GM23338 (cell line): ENCODE measurements at regions not wholly inside any gene's neighbourhood (a gene's known extent, or its start where the extent isn't known, plus 50 kb on each side); places are given as distances from the start of the nearest gene placed in this dataset.

Experiments used
- ATAC-seq: fragments of 200-7000 bp; cut with Tn5 transposase; 3 replicates; pipeline ENCODE4 v1.9.1; 2020
- DNase-seq: peaks from one replicate; pipeline ENCODE4 v3.0.0-alpha.2; 2015; ENCODE audit warnings: low spot score
- H2AFZ ChIP-seq: fragments of 200-600 bp; sonication (generic); 2 replicates; pipeline ENCODE4 v1.8.0; 2016; ENCODE audit warnings: antibody characterized with exemption, mild to moderate bottlenecking, moderate library complexity
- H3F3A ChIP-seq: fragments of 200-600 bp; sonication (generic); replicated peaks from 2 replicates; pipeline ENCODE4 v1.8.0; 2017; ENCODE audit warnings: antibody characterized with exemption, mixed run types, low read depth
- H3K27ac ChIP-seq: fragments of 200-600 bp; sonication (generic); 2 replicates; pipeline ENCODE4 v1.6.1; 2016; ENCODE audit warnings: low read depth
- H3K27me3 ChIP-seq: fragments of 200-600 bp; sonication (generic); 2 replicates; pipeline ENCODE4 v1.8.0; 2016; ENCODE audit warnings: mild to moderate bottlenecking, mixed run types, moderate library complexity; ENCODE audit not compliant: insufficient read depth
- H3K36me3 ChIP-seq: fragments of 200-600 bp; sonication (generic); 2 replicates; pipeline ENCODE4 v1.8.0; 2016; ENCODE audit warnings: mild to moderate bottlenecking; ENCODE audit not compliant: insufficient read depth
- H3K4me1 ChIP-seq: fragments of 200-600 bp; sonication (generic); 2 replicates; pipeline ENCODE4 v1.8.0; 2016; ENCODE audit warnings: mild to moderate bottlenecking, moderate library complexity; ENCODE audit not compliant: insufficient read depth
- H3K4me2 ChIP-seq: fragments of 200-600 bp; sonication (generic); 2 replicates; pipeline ENCODE4 v1.7.1; 2017; ENCODE audit warnings: mixed run types
- H3K4me3 ChIP-seq: fragments of 200-600 bp; sonication (generic); 2 replicates; pipeline ENCODE4 v1.6.1; 2016; ENCODE audit warnings: mixed run types
- H3K79me2 ChIP-seq: fragments of 200-600 bp; sonication (generic); replicated peaks from 2 replicates; pipeline ENCODE4 v1.8.0; 2017; ENCODE audit warnings: mild to moderate bottlenecking; ENCODE audit not compliant: insufficient read depth
- H3K9me2 ChIP-seq: fragments of 200-600 bp; sonication (generic); 2 replicates; pipeline ENCODE4 v1.8.0; 2017; ENCODE audit not compliant: insufficient read depth
- H4K20me1 ChIP-seq: fragments of 200-600 bp; sonication (generic); replicated peaks from 2 replicates; pipeline ENCODE4 v1.8.0; 2017; ENCODE audit warnings: mild to moderate bottlenecking; ENCODE audit not compliant: insufficient read depth
- H3K27ac Mint-ChIP-seq: 2 replicates; pipeline ENCODE4 v1.8.0; 2020; ENCODE audit warnings: inconsistent platforms, mild to moderate bottlenecking, moderate library complexity, mixed read lengths
- H3K27me3 Mint-ChIP-seq: 3 replicates; pipeline ENCODE4 v1.8.0; 2022; ENCODE audit warnings: low read depth, mild to moderate bottlenecking, moderate library complexity, mixed read lengths, inconsistent platforms; ENCODE audit not compliant: insufficient read depth, poor library complexity
- H3K36me3 Mint-ChIP-seq: 3 replicates; pipeline ENCODE4 v1.8.0; 2021; ENCODE audit warnings: low read depth, mild to moderate bottlenecking, inconsistent platforms, moderate library complexity, mixed read lengths
- H3K4me1 Mint-ChIP-seq: 3 replicates; pipeline ENCODE4 v1.8.0; 2020; ENCODE audit warnings: mild to moderate bottlenecking, inconsistent platforms, mixed read lengths
- H3K4me3 Mint-ChIP-seq: 3 replicates; pipeline ENCODE4 v1.8.0; 2021; ENCODE audit warnings: moderate library complexity, mild to moderate bottlenecking, inconsistent platforms, mixed read lengths
- H3K9me3 Mint-ChIP-seq: 3 replicates; pipeline ENCODE4 v1.8.0; 2020; ENCODE audit warnings: moderate library complexity, mild to moderate bottlenecking, inconsistent platforms, mixed read lengths
- CREB1 ChIP-seq: fragments of 250-450 bp; sonication (Bioruptor Pico); IDR thresholded peaks from 2 replicates; pipeline ENCODE4 v1.5.0; 2020; ENCODE audit warnings: low read depth, mild to moderate bottlenecking, moderate library complexity
- EZH2 ChIP-seq: fragments of 200-600 bp; sonication (generic); IDR thresholded peaks from one replicate; pipeline ENCODE4 v1.8.0; 2017; ENCODE audit warnings: antibody characterized with exemption, mild to moderate bottlenecking, low read depth; ENCODE audit not compliant: unreplicated experiment
- EZH2phosphoT487 ChIP-seq: fragments of 200-600 bp; sonication (generic); IDR thresholded peaks from one replicate; pipeline ENCODE4 v1.8.1; 2018; ENCODE audit warnings: antibody characterized with exemption; ENCODE audit not compliant: unreplicated experiment
- JUNB ChIP-seq: IDR thresholded peaks from one replicate; pipeline ENCODE4 v1.6.1; 2016; ENCODE audit warnings: antibody characterized with exemption; ENCODE audit not compliant: unreplicated experiment
- NANOG ChIP-seq: IDR thresholded peaks from 2 replicates; pipeline ENCODE4 v1.6.1; 2016; ENCODE audit warnings: antibody characterized with exemption, borderline replicate concordance
- POLR2AphosphoS5 ChIP-seq: IDR thresholded peaks from 2 replicates; pipeline ENCODE4 v1.6.1; 2016; ENCODE audit warnings: antibody characterized with exemption, low read depth
- STAT1 ChIP-seq: IDR thresholded peaks from one replicate; pipeline ENCODE4 v1.6.1; 2016; ENCODE audit warnings: antibody characterized with exemption; ENCODE audit not compliant: unreplicated experiment
- ZNF114 ChIP-seq: fragments of 250-450 bp; sonication (Bioruptor Pico); IDR thresholded peaks from 2 replicates; pipeline ENCODE4 v1.5.0; 2020; ENCODE audit warnings: mild to moderate bottlenecking, moderate library complexity
- TF ChIP-seq, protein P1 (sequence below), 2 experiments: fragments of 200-600 bp in 1 of 2; sonication (generic) in 1 of 2; conservative IDR thresholded peaks; 2 replicates each; pipeline versions ENCODE4 v1.5.1 to v1.6.1; 2016 to 2017; ENCODE audit warnings: antibody characterized with exemption in 2 of 2, low read depth in 2 of 2, mild to moderate bottlenecking in 2 of 2, moderate library complexity in 1 of 2
- TF ChIP-seq, protein P2 (sequence below): IDR thresholded peaks from one replicate; pipeline ENCODE4 v1.6.1; 2018; ENCODE audit warnings: antibody characterized with exemption; ENCODE audit not compliant: unreplicated experiment
- TF ChIP-seq, protein P3 (sequence below): IDR thresholded peaks from 2 replicates; pipeline ENCODE4 v1.6.1; 2016; ENCODE audit warnings: antibody characterized with exemption
- TF ChIP-seq, protein P4 (sequence below): fragments of 250-450 bp; sonication (Bioruptor Pico); IDR thresholded peaks from 2 replicates; pipeline ENCODE4 v1.5.0; 2020; ENCODE audit warnings: mild to moderate bottlenecking, moderate library complexity

DNA sequence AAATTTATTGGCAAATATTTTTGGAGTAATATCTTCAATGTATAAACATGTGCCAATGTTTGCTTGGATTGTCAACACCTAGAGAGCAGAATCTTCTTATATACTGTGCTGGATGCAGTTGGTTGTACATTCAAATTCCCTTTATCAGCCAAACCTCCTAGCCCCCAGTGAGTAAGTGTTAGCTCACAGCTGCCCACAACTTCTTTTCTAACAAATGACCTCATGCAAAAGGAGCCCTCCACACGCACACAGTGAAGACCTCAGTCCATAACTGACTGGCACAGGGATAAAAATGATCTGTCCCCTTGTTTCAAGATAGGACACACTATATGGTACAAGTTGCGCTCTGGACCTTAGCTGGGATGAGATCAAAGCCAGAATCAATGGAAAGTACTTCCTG lies 458.0 kb upstream of the NWD2 start:
- Mint-ChIP-seq H3K27me3 (no peaks in the 10 kb centered on the region), H3K9me3 (no peaks in the 10 kb centered on the region), H3K36me3 (no peaks in the 10 kb centered on the region), H3K4me3 (no peak overlapping the region), H3K4me1 (no peaks in the 10 kb centered on the region; the same call in 2 of the 3 replicates), H3K27ac (no peak overlapping the region)
- Histone ChIP-seq H2AFZ (no peak overlapping the region), H3K4me2 (no peak overlapping the region), H3F3A (no peaks in the 10 kb centered on the region), H3K79me2 (no peaks in the 10 kb centered on the region), H3K9me2 (no peaks in the 10 kb centered on the region), H3K4me3 (no peak overlapping the region), H3K4me1 (no peaks in the 10 kb centered on the region), H3K27ac (no peak overlapping the region), H3K27me3 (no peaks in the 10 kb centered on the region), H3K36me3 (no peaks in the 10 kb centered on the region), H4K20me1 (no peaks in the 10 kb centered on the region)
- TF ChIP-seq, protein P1, sequence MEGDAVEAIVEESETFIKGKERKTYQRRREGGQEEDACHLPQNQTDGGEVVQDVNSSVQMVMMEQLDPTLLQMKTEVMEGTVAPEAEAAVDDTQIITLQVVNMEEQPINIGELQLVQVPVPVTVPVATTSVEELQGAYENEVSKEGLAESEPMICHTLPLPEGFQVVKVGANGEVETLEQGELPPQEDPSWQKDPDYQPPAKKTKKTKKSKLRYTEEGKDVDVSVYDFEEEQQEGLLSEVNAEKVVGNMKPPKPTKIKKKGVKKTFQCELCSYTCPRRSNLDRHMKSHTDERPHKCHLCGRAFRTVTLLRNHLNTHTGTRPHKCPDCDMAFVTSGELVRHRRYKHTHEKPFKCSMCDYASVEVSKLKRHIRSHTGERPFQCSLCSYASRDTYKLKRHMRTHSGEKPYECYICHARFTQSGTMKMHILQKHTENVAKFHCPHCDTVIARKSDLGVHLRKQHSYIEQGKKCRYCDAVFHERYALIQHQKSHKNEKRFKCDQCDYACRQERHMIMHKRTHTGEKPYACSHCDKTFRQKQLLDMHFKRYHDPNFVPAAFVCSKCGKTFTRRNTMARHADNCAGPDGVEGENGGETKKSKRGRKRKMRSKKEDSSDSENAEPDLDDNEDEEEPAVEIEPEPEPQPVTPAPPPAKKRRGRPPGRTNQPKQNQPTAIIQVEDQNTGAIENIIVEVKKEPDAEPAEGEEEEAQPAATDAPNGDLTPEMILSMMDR (conservative IDR thresholded peaks at IDR 0.05; ENCODE audit: low read depth in 2 of 2): no peak
- TF ChIP-seq, protein P2, sequence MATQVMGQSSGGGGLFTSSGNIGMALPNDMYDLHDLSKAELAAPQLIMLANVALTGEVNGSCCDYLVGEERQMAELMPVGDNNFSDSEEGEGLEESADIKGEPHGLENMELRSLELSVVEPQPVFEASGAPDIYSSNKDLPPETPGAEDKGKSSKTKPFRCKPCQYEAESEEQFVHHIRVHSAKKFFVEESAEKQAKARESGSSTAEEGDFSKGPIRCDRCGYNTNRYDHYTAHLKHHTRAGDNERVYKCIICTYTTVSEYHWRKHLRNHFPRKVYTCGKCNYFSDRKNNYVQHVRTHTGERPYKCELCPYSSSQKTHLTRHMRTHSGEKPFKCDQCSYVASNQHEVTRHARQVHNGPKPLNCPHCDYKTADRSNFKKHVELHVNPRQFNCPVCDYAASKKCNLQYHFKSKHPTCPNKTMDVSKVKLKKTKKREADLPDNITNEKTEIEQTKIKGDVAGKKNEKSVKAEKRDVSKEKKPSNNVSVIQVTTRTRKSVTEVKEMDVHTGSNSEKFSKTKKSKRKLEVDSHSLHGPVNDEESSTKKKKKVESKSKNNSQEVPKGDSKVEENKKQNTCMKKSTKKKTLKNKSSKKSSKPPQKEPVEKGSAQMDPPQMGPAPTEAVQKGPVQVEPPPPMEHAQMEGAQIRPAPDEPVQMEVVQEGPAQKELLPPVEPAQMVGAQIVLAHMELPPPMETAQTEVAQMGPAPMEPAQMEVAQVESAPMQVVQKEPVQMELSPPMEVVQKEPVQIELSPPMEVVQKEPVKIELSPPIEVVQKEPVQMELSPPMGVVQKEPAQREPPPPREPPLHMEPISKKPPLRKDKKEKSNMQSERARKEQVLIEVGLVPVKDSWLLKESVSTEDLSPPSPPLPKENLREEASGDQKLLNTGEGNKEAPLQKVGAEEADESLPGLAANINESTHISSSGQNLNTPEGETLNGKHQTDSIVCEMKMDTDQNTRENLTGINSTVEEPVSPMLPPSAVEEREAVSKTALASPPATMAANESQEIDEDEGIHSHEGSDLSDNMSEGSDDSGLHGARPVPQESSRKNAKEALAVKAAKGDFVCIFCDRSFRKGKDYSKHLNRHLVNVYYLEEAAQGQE: no peak
- TF ChIP-seq EZH2phosphoT487 (no peak), ZNF114 (CRISPR knock-in tag) (no peak), NANOG (no peak), STAT1 (no peak), JUNB (no peak), POLR2AphosphoS5 (no peak), CREB1 (CRISPR knock-in tag) (no peak), EZH2 (no peak)
- TF ChIP-seq, protein P3, sequence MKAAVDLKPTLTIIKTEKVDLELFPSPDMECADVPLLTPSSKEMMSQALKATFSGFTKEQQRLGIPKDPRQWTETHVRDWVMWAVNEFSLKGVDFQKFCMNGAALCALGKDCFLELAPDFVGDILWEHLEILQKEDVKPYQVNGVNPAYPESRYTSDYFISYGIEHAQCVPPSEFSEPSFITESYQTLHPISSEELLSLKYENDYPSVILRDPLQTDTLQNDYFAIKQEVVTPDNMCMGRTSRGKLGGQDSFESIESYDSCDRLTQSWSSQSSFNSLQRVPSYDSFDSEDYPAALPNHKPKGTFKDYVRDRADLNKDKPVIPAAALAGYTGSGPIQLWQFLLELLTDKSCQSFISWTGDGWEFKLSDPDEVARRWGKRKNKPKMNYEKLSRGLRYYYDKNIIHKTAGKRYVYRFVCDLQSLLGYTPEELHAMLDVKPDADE: no peak
- TF ChIP-seq, protein P4, sequence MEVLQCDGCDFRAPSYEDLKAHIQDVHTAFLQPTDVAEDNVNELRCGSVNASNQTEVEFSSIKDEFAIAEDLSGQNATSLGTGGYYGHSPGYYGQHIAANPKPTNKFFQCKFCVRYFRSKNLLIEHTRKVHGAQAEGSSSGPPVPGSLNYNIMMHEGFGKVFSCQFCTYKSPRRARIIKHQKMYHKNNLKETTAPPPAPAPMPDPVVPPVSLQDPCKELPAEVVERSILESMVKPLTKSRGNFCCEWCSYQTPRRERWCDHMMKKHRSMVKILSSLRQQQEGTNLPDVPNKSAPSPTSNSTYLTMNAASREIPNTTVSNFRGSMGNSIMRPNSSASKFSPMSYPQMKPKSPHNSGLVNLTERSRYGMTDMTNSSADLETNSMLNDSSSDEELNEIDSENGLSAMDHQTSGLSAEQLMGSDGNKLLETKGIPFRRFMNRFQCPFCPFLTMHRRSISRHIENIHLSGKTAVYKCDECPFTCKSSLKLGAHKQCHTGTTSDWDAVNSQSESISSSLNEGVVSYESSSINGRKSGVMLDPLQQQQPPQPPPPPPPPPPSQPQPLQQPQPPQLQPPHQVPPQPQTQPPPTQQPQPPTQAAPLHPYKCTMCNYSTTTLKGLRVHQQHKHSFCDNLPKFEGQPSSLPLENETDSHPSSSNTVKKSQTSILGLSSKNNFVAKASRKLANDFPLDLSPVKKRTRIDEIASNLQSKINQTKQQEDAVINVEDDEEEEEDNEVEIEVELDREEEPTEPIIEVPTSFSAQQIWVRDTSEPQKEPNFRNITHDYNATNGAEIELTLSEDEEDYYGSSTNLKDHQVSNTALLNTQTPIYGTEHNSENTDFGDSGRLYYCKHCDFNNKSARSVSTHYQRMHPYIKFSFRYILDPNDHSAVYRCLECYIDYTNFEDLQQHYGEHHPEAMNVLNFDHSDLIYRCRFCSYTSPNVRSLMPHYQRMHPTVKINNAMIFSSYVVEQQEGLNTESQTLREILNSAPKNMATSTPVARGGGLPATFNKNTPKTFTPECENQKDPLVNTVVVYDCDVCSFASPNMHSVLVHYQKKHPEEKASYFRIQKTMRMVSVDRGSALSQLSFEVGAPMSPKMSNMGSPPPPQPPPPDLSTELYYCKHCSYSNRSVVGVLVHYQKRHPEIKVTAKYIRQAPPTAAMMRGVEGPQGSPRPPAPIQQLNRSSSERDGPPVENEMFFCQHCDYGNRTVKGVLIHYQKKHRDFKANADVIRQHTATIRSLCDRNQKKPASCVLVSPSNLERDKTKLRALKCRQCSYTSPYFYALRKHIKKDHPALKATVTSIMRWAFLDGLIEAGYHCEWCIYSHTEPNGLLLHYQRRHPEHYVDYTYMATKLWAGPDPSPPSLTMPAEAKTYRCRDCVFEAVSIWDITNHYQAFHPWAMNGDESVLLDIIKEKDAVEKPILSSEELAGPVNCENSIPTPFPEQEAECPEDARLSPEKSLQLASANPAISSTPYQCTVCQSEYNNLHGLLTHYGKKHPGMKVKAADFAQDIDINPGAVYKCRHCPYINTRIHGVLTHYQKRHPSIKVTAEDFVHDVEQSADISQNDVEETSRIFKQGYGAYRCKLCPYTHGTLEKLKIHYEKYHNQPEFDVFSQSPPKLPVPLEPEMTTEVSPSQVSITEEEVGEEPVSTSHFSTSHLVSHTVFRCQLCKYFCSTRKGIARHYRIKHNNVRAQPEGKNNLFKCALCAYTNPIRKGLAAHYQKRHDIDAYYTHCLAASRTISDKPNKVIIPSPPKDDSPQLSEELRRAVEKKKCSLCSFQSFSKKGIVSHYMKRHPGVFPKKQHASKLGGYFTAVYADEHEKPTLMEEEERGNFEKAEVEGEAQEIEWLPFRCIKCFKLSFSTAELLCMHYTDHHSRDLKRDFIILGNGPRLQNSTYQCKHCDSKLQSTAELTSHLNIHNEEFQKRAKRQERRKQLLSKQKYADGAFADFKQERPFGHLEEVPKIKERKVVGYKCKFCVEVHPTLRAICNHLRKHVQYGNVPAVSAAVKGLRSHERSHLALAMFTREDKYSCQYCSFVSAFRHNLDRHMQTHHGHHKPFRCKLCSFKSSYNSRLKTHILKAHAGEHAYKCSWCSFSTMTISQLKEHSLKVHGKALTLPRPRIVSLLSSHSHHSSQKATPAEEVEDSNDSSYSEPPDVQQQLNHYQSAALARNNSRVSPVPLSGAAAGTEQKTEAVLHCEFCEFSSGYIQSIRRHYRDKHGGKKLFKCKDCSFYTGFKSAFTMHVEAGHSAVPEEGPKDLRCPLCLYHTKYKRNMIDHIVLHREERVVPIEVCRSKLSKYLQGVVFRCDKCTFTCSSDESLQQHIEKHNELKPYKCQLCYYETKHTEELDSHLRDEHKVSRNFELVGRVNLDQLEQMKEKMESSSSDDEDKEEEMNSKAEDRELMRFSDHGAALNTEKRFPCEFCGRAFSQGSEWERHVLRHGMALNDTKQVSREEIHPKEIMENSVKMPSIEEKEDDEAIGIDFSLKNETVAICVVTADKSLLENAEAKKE (CRISPR knock-in tag): no peak
- DNase-seq (no peak), ATAC-seq (no peak)
